ENCODE measurements at regions not wholly inside any gene's neighbourhood (a gene's known extent, or its start where the extent isn't known, plus 50 kb on each side); places are given as distances from the start of the nearest gene placed in this dataset.
"Not testable (repeated sequence)": the region's sequence is repeated elsewhere in the genome, so short reads cannot be mapped to it uniquely, and the experiment has no call there.

GRCh38 chr11:15663777-15664218, 549.1 kb downstream of the INSC start:
- DNase-seq, result no peak

- DNase-seq, result no peak
Measured at GRCh38 chr11:15665368-15665871, 550.7 kb downstream of the INSC start.

GRCh38 chr11:15667127-15667725, 552.5 kb downstream of the INSC start:
- no peak for DNase-seq

GRCh38 chr11:15668718-15669117, 554.0 kb downstream of the INSC start:
- DNase-seq, result no peak

- DNase-seq, result no peak
Measured at GRCh38 chr11:15670520-15671070, 555.9 kb downstream of the INSC start.

- DNase-seq, result no peak
Measured at GRCh38 chr11:15671216-15671615, 556.5 kb downstream of the INSC start.

GRCh38 chr11:15672825-15673224, 558.1 kb downstream of the INSC start:
- no peak for DNase-seq

GRCh38 chr11:15673408-15673831, 558.7 kb downstream of the INSC start:
- DNase-seq, result no peak

GRCh38 chr11:15674756-15675155, 560.0 kb downstream of the INSC start:
- DNase-seq, result no peak

GRCh38 chr11:15675683-15676082, 561.0 kb downstream of the INSC start:
- no peak for DNase-seq

- no peak for DNase-seq
Measured at GRCh38 chr11:15677181-15677580, 562.5 kb downstream of the INSC start.

- DNase-seq, result no peak
Measured at GRCh38 chr11:15683528-15683927, 568.8 kb downstream of the INSC start.

GRCh38 chr11:15685306-15685705, 570.6 kb downstream of the INSC start:
- no peak for DNase-seq

GRCh38 chr11:15686259-15686658, 571.5 kb downstream of the INSC start:
- DNase-seq, result not testable (repeated sequence)

GRCh38 chr11:15687342-15687741, 572.6 kb downstream of the INSC start:
- DNase-seq, result no peak

- DNase-seq, result no peak
Measured at GRCh38 chr11:15688351-15688792, 573.6 kb downstream of the INSC start.

- DNase-seq, result no peak
Measured at GRCh38 chr11:15690320-15690719, 575.6 kb downstream of the INSC start.

GRCh38 chr11:15692739-15693138, 578.0 kb downstream of the INSC start:
- DNase-seq, result no peak

- no peak for DNase-seq
Measured at GRCh38 chr11:15695096-15695721, 580.5 kb downstream of the INSC start.

- no peak for DNase-seq
Measured at GRCh38 chr11:15696069-15696468, 581.3 kb downstream of the INSC start.

GRCh38 chr11:15697437-15698236, 582.9 kb downstream of the INSC start:
- DNase-seq, result no peak

GRCh38 chr11:15698855-15699254, 584.1 kb downstream of the INSC start:
- no peak for DNase-seq

- DNase-seq, result no peak
Measured at GRCh38 chr11:15699978-15700377, 585.3 kb downstream of the INSC start.

Measured in central memory CD4-positive, alpha-beta T cell (primary cell).